ENCODE measurements at regions not wholly inside any gene's neighbourhood (a gene's known extent, or its start where the extent isn't known, plus 50 kb on each side); places are given as distances from the start of the nearest gene placed in this dataset.

DNA sequence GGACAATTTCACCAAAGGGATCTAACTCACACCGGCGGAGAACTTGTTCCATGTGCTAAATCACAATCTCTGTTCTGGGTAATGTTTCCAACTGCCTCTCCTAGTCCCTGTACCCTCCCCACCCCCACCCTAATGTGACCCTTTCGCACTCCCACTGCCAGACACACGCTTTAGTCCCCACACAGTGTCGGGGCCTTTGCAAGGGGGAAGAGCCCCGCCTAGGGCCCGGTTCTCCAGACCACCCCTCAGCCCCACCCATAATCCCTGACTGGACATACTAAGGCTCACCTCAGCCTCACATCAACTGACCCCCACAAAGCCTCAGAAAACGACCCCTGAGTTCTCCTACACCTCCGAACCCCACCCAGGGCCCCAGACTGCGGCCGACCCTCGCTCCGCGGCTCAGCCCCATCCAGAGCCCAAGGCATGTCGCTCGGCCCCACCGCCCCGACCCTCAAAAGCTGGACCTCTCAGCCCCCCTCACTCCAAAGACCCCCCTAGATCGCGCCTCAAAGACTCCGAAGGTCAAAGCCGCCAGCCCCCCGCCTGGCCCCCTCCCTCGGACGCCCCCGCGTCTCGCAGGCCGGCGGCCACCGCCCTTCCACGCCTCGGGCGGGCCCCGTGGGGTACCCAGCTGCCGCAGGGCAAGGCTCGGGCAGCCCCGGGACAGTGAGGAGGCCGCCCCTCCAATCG, 72.0 kb upstream of the MAP4 start:
- Histone ChIP-seq H3K4me3 (ENCODE audit: extremely low read depth in 1 of 4, insufficient read depth in 2 of 4, low read depth in 3 of 4, low read length in 4 of 4) (peak overlapping the region; percentile 71 to 99 (median 82)), H2BK12ac (ENCODE audit: low read depth, low read length) (0 out of 2 replicates have a peak overlapping the region, but pooled peaks have one; percentile 43), H3K23ac (ENCODE audit: insufficient read length) (no peak overlapping the region), H3K79me1 (ENCODE audit: low read depth, low read length) (no peaks in the 10 kb centered on the region), H4K5ac (ENCODE audit: insufficient read length, low read depth, low read length) (peak overlapping the region; percentile 1), H3K4me1 (replicated peaks in 1 of 4; ENCODE audit: control insufficient read depth in 3 of 4, insufficient read depth in 4 of 4, low read length in 3 of 4) (peaks cover 0 to 5% (median 0%) of the 10 kb centered on the region in 4 experiments; a peak in 2 of 7 replicates), H3K14ac (ENCODE audit: insufficient read length) (no peak overlapping the region), H3K4ac (replicated peaks; ENCODE audit: insufficient read length, low read depth, low read length) (peak overlapping the region; percentile 87), H3K79me2 (ENCODE audit: control insufficient read depth in 1 of 2, insufficient read depth in 2 of 2, low read length in 2 of 2) (peaks cover 23 to 49% of the 10 kb centered on the region in 2 experiments), H3K27ac (ENCODE audit: low read depth, low read length) (peak overlapping the region; percentile 13), H4K8ac (ENCODE audit: extremely low read depth, insufficient read depth, low read length) (peak overlapping the region; percentile 97), H3K4me2 (ENCODE audit: insufficient read depth in 1 of 2, low read depth in 2 of 2, low read length in 2 of 2) (peak overlapping the region; percentile 96), H3K56ac (replicated peaks; ENCODE audit: insufficient read length, low read depth, low read length) (peak overlapping the region; percentile 24), H3K9ac (replicated peaks in 1 of 4; ENCODE audit: extremely low read depth in 1 of 4, low read depth in 3 of 4, low read length in 3 of 4) (peak overlapping the region; percentile 82 to 96 (median 94)), H2AFZ (ENCODE audit: low read length) (0 out of 2 replicates have a peak overlapping the region, but pooled peaks have one; percentile 14), H2BK15ac (ENCODE audit: low read length) (no peak overlapping the region), H4K91ac (replicated peaks; ENCODE audit: insufficient read length, low read length) (peak overlapping the region; percentile 93), H2BK120ac (replicated peaks; ENCODE audit: low read depth, low read length) (no peak overlapping the region), H2AK5ac (ENCODE audit: low read depth, low read length) (peak overlapping the region; percentile 90), H2BK20ac (ENCODE audit: low read length) (no peak overlapping the region), H3K36me3 (ENCODE audit: control insufficient read depth in 2 of 4, insufficient read depth in 4 of 4, low read length in 3 of 4) (peaks cover 0 to 4% (median 0%) of the 10 kb centered on the region in 4 experiments; a peak in 1 of 8 replicates), H3K23me2 (ENCODE audit: low read depth, low read length) (peaks cover 8% of the 10 kb centered on the region), H4K20me1 (replicated peaks in 1 of 2; ENCODE audit: control insufficient read depth in 1 of 2, insufficient read depth in 2 of 2, low read length in 2 of 2) (no peaks in the 10 kb centered on the region), H2BK5ac (ENCODE audit: low read depth, low read length) (peak overlapping the region; percentile 75), H3K18ac (ENCODE audit: extremely low read depth, low read length) (peak overlapping the region; percentile 96), H3K27me3 (replicated peaks in 1 of 4; ENCODE audit: control insufficient read depth in 3 of 4, extremely low read depth in 1 of 4, insufficient read depth in 3 of 4, low read length in 3 of 4) (no peaks in the 10 kb centered on the region), H3K9me3 (ENCODE audit: insufficient read depth in 2 of 2, low read depth in 1 of 2, low read length in 1 of 2) (no peaks in the 10 kb centered on the region)
- peak in 1 of 2 experiments; percentile 54 for DNase-seq (ENCODE audit: low read depth in 1 of 2, low spot score in 2 of 2)
- ChIA-PET POLR2A (ENCODE audit: partially characterized antibody) (interaction anchor here (0.6 to 5.7 kb wide), 36 partner anchors 8 to 294 kb away, joined by 3 to 57 read pairs (median 4); partner anchors contain the start of gene CDC25A), CTCF (ENCODE audit: partially characterized antibody) (interaction anchor here (0.7 to 2.1 kb wide), 8 partner anchors 11 to 75 kb away, joined by 3 to 9 read pairs (median 4); no protein-coding TSS in a partner anchor)
- FAIRE-seq, result no peak
- 2% methylated on average over 27 of the region's 40 CpGs; no CpG with 5 or more reads in 1 of the 2 experiments for WGBS, 2 experiments (ENCODE audit: extremely low coverage in 1 of 2, insufficient coverage in 1 of 2, insufficient read length in 1 of 2, insufficient replicate concordance in 2 of 2, low coverage in 1 of 2, low lambda C conversion rate in 2 of 2, missing lambda C conversion rate in 1 of 2)
- TF ChIP-seq TBP (IDR thresholded peaks at IDR 0.05; ENCODE audit: low read depth, low read length) (0 out of 2 replicates have a peak, but pooled peaks have one; percentile 16), BACH1 (IDR thresholded peaks at IDR 0.05; ENCODE audit: low read length) (0 out of 2 replicates have a peak, but pooled peaks have one; percentile 7), EP300 (IDR thresholded peaks at IDR 0.05; ENCODE audit: borderline replicate concordance in 1 of 2, low read depth in 2 of 2, low read length in 2 of 2) (no peak), EZH2 (IDR thresholded peaks at IDR 0.05; ENCODE audit: low read depth, low read length, severe bottlenecking) (no peak), CREB1 (IDR thresholded peaks at IDR 0.05) (no peak), NANOG (IDR thresholded peaks at IDR 0.05; ENCODE audit: insufficient read depth, low read depth, low read length, poor library complexity, severe bottlenecking) (no peak), KDM4A (IDR thresholded peaks at IDR 0.05; ENCODE audit: low read depth, low read length, severe bottlenecking) (no peak), HDAC6 (IDR thresholded peaks at IDR 0.05; ENCODE audit: low read depth, low read length) (no peak)
- TF ChIP-seq, protein P1, sequence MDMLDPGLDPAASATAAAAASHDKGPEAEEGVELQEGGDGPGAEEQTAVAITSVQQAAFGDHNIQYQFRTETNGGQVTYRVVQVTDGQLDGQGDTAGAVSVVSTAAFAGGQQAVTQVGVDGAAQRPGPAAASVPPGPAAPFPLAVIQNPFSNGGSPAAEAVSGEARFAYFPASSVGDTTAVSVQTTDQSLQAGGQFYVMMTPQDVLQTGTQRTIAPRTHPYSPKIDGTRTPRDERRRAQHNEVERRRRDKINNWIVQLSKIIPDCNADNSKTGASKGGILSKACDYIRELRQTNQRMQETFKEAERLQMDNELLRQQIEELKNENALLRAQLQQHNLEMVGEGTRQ (IDR thresholded peaks at IDR 0.05; ENCODE audit: low read length), result no peak
- TF ChIP-seq, protein P2, sequence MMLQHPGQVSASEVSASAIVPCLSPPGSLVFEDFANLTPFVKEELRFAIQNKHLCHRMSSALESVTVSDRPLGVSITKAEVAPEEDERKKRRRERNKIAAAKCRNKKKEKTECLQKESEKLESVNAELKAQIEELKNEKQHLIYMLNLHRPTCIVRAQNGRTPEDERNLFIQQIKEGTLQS (IDR thresholded peaks at IDR 0.05; ENCODE audit: insufficient read depth, low read depth, low read length), result no peak
